ENCODE measurements at regions not wholly inside any gene's neighbourhood (a gene's known extent, or its start where the extent isn't known, plus 50 kb on each side); places are given as distances from the start of the nearest gene placed in this dataset.

DNA sequence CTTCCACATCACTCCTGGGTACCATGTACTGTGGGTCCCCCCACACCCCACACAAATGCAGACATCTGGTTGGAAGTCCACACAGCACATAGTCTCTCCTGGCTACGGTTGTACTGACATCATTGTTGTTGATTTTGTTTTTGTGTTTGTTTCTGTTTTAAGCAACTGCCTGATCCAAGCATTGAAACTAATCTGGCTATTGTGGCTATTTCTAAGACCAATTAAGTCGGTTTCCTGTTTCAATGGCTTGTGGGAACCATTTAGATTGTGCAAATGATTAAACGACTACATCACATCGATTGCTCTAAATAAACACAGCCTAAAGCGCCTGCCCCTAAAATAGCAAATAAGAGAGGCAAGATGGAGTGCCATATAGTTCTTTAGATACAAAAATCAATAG lies 226.8 kb upstream of the IRX4 start:
- Histone ChIP-seq H3K4me3 (ENCODE audit: low read length) (no peak overlapping the region), H3K27ac (ENCODE audit: low read length) (no peak overlapping the region)

DNA sequence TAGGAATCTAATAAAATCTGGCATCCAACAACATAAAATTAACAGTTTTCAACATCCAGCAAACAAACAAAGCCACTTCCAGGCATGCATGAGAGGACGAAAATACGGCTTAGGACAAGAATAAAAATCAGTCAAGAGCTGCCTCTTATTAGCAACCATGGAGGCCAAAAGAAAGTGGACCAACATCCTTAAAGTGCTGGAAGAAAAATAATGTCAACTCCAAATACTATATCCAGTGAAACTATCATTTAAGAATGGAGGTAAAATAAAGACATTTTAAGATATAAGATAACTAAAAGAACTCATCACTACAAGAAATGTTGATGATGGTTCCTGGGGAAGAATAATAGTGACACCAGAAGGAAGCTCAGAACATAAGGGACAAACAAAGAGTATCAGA lies 224.0 kb upstream of the IRX4 start:
- Histone ChIP-seq H3K9me2 (ENCODE audit: insufficient read depth, low read length) (no peaks in the 10 kb centered on the region), H3K9ac (ENCODE audit: low read length) (no peak overlapping the region), H4K20me1 (ENCODE audit: insufficient read depth) (no peaks in the 10 kb centered on the region), H3K9me3 (ENCODE audit: low read length) (no peaks in the 10 kb centered on the region), H2AFZ (ENCODE audit: low read depth, low read length) (no peak overlapping the region), H3K79me2 (replicated peaks; ENCODE audit: insufficient read depth, low read length) (no peaks in the 10 kb centered on the region), H3F3A (ENCODE audit: insufficient read depth, low read length, poor library complexity, severe bottlenecking) (no peaks in the 10 kb centered on the region), H3K4me3 (ENCODE audit: low read length) (no peak overlapping the region), H3K27me3 (ENCODE audit: insufficient read depth, low read depth, low read length) (no peaks in the 10 kb centered on the region), H3K27ac (ENCODE audit: low read length) (no peak overlapping the region), H3K36me3 (ENCODE audit: insufficient read depth, low read length) (no peaks in the 10 kb centered on the region), H3K4me2 (ENCODE audit: low read length) (no peak overlapping the region)
- no peak for TF ChIP-seq CTCF (IDR thresholded peaks at IDR 0.05; ENCODE audit: poor library complexity, severe bottlenecking)
- TF ChIP-seq TAF1 (IDR thresholded peaks at IDR 0.05; ENCODE audit: low read depth), result no peak
- no peak for TF ChIP-seq REST (IDR thresholded peaks at IDR 0.05; ENCODE audit: borderline replicate concordance)
- no peak for TF ChIP-seq EZH2 (IDR thresholded peaks at IDR 0.05; ENCODE audit: borderline replicate concordance, insufficient read depth, low read length, poor library complexity, severe bottlenecking)
- TF ChIP-seq EP300 (conservative IDR thresholded peaks at IDR 0.05; ENCODE audit: poor library complexity, severe bottlenecking), result no peak
- TF ChIP-seq MXI1 (conservative IDR thresholded peaks at IDR 0.05; ENCODE audit: poor library complexity, severe bottlenecking), result no peak
- no peak for TF ChIP-seq POLR2AphosphoS5 (IDR thresholded peaks at IDR 0.05)
- TF ChIP-seq SMC3 (conservative IDR thresholded peaks at IDR 0.05; ENCODE audit: poor library complexity), result no peak
- TF ChIP-seq RAD21 (conservative IDR thresholded peaks at IDR 0.05), result no peak

More for the DNA sequence above, 226.8 kb upstream of the IRX4 start:
- H3K9me3 ChIP-seq (ENCODE audit: low read length), result peaks cover under 1% of the 10 kb centered on the region
- H3K9me2 ChIP-seq (ENCODE audit: insufficient read depth, low read length), result no peaks in the 10 kb centered on the region
- TF ChIP-seq SMC3 (conservative IDR thresholded peaks at IDR 0.05; ENCODE audit: poor library complexity) (no peak), EP300 (conservative IDR thresholded peaks at IDR 0.05; ENCODE audit: poor library complexity, severe bottlenecking) (no peak)
- H3F3A ChIP-seq (ENCODE audit: insufficient read depth, low read length, poor library complexity, severe bottlenecking), result no peaks in the 10 kb centered on the region
- no peak overlapping the region for H3K4me2 ChIP-seq (ENCODE audit: low read length)
- no peaks in the 10 kb centered on the region for H4K20me1 ChIP-seq (ENCODE audit: insufficient read depth)
- H3K36me3 ChIP-seq (ENCODE audit: insufficient read depth, low read length), result no peaks in the 10 kb centered on the region
- no peak overlapping the region for H2AFZ ChIP-seq (ENCODE audit: low read depth, low read length)
- no peaks in the 10 kb centered on the region for H3K79me2 ChIP-seq (replicated peaks; ENCODE audit: insufficient read depth, low read length)
- H3K27me3 ChIP-seq (ENCODE audit: insufficient read depth, low read depth, low read length), result no peaks in the 10 kb centered on the region
- no peak overlapping the region for H3K9ac ChIP-seq (ENCODE audit: low read length)

DNA sequence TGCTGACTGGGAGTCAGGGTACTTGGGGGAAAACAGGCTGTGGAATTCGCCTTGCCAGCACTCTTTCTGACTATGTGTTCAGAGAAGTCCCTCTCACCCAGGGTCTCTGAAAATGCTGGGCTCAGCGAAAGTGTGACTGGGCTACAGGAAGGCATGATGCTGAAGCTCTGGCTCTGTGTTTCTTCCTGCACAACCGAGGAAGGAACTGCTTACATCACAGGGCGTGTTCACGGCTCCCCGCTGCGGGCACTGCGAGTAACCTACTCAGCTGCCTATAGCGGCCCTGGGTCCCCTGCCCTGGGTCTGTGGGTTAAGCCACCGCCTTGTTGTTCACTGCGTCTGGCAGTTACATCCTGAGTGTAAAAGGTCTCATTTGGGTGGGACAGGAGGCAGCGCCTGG lies 222.4 kb upstream of the IRX4 start:
- Histone ChIP-seq H3K36me3 (ENCODE audit: insufficient read depth, low read length) (no peaks in the 10 kb centered on the region), H3K27me3 (ENCODE audit: insufficient read depth, low read depth, low read length) (no peaks in the 10 kb centered on the region), H3K4me2 (ENCODE audit: low read length) (no peak overlapping the region), H3K9me3 (ENCODE audit: low read length) (no peaks in the 10 kb centered on the region), H3K79me2 (replicated peaks; ENCODE audit: insufficient read depth, low read length) (no peaks in the 10 kb centered on the region), H3K27ac (ENCODE audit: low read length) (no peak overlapping the region), H3F3A (ENCODE audit: insufficient read depth, low read length, poor library complexity, severe bottlenecking) (no peaks in the 10 kb centered on the region), H3K9ac (ENCODE audit: low read length) (no peak overlapping the region), H2AFZ (ENCODE audit: low read depth, low read length) (no peak overlapping the region), H3K4me3 (ENCODE audit: low read length) (no peak overlapping the region), H4K20me1 (ENCODE audit: insufficient read depth) (no peaks in the 10 kb centered on the region), H3K9me2 (ENCODE audit: insufficient read depth, low read length) (no peaks in the 10 kb centered on the region)
- TF ChIP-seq EZH2 (IDR thresholded peaks at IDR 0.05; ENCODE audit: borderline replicate concordance, insufficient read depth, low read length, poor library complexity, severe bottlenecking) (no peak), REST (IDR thresholded peaks at IDR 0.05; ENCODE audit: borderline replicate concordance) (no peak), RAD21 (conservative IDR thresholded peaks at IDR 0.05) (no peak), CTCF (IDR thresholded peaks at IDR 0.05; ENCODE audit: poor library complexity, severe bottlenecking) (no peak), MXI1 (conservative IDR thresholded peaks at IDR 0.05; ENCODE audit: poor library complexity, severe bottlenecking) (no peak), SMC3 (conservative IDR thresholded peaks at IDR 0.05; ENCODE audit: poor library complexity) (no peak), EP300 (conservative IDR thresholded peaks at IDR 0.05; ENCODE audit: poor library complexity, severe bottlenecking) (no peak), TAF1 (IDR thresholded peaks at IDR 0.05; ENCODE audit: low read depth) (no peak), POLR2AphosphoS5 (IDR thresholded peaks at IDR 0.05) (no peak)

All from neural cell (in vitro differentiated cells).